A673 (cell line): ENCODE measurements at regions not wholly inside any gene's neighbourhood (a gene's known extent, or its start where the extent isn't known, plus 50 kb on each side); places are given as distances from the start of the nearest gene placed in this dataset.

Experiments
- BruUV-seq: library from RNA; stranded (reverse); fragments of 400-500 nt; replicated peaks from 2 replicates; lab custom pipeline; 2021; lab: Mats Ljungman, UMichigan
- CTCF ChIA-PET: fragments of 300-600 bp; sonication (Branson Sonifier 250); formaldehyde crosslinking; loops from one replicate; lab custom pipeline; 2022; ENCODE audit warnings: antibody characterized with exemption; lab: Charles Lee
- POLR2A ChIA-PET: fragments of 300-600 bp; sonication (Branson Sonifier 250); formaldehyde crosslinking; loops from one replicate; lab custom pipeline; 2022; ENCODE audit warnings: antibody characterized with exemption; ENCODE audit not compliant: low non-redundant PET; lab: Charles Lee
- DNase-seq: peaks from one replicate; pipeline ENCODE4 v3.0.0-alpha.2; 2015; ENCODE audit warnings: low spot score
- H3K27ac ChIP-seq: fragments of 200-600 bp; sonication (generic); 2 replicates; pipeline ENCODE4 v1.5.1; 2016; ENCODE audit warnings: mixed run types, low read depth, mild to moderate bottlenecking, mixed read lengths, antibody characterized with exemption, low read length; ENCODE audit not compliant: poor library complexity, severe bottlenecking
- H3K27me3 ChIP-seq: fragments of 200-600 bp; sonication (generic); replicated peaks from 2 replicates; pipeline ENCODE4 v1.6.1; 2017; ENCODE audit warnings: mixed run types, low read depth, mild to moderate bottlenecking, mixed read lengths, antibody characterized with exemption, low read length; ENCODE audit not compliant: insufficient read depth, poor library complexity
- H3K36me3 ChIP-seq: fragments of 200-600 bp; sonication (generic); 2 replicates; pipeline ENCODE4 v1.6.1; 2016; ENCODE audit warnings: mixed run types, mild to moderate bottlenecking, mixed read lengths, antibody characterized with exemption, low read length; ENCODE audit not compliant: insufficient read depth, poor library complexity, severe bottlenecking
- H3K4me1 ChIP-seq: fragments of 200-600 bp; sonication (generic); 2 replicates; pipeline ENCODE4 v1.6.1; 2017; ENCODE audit warnings: mixed run types, mild to moderate bottlenecking, mixed read lengths, antibody characterized with exemption, low read length; ENCODE audit not compliant: insufficient read depth, poor library complexity, severe bottlenecking
- H3K4me3 ChIP-seq: fragments of 200-600 bp; sonication (generic); 2 replicates; pipeline ENCODE4 v1.5.1; 2016; ENCODE audit warnings: low read depth, mixed run types, mild to moderate bottlenecking, mixed read lengths, low read length; ENCODE audit not compliant: poor library complexity, severe bottlenecking
- H3K9me3 ChIP-seq: fragments of 200-600 bp; sonication (generic); 2 replicates; pipeline ENCODE4 v1.6.1; 2016; ENCODE audit warnings: mixed run types, low read depth, mild to moderate bottlenecking, mixed read lengths, antibody characterized with exemption, low read length; ENCODE audit not compliant: poor library complexity, severe bottlenecking
- CTCF ChIP-seq: fragments of 300-800, 200-600 bp; sonication (generic); conservative IDR thresholded peaks from 2 replicates; pipeline ENCODE4 v1.5.1; 2017; ENCODE audit warnings: low read depth, mild to moderate bottlenecking, antibody characterized with exemption, low read length, moderate library complexity, mixed read lengths
- EZH2 ChIP-seq: fragments of 200-600 bp; sonication (generic); IDR thresholded peaks from 2 replicates; pipeline ENCODE4 v1.6.1; 2017; ENCODE audit warnings: borderline replicate concordance, low read depth, mild to moderate bottlenecking, mixed read lengths, antibody characterized with exemption, low read length; ENCODE audit not compliant: poor library complexity, severe bottlenecking
- intact Hi-C: fragments of 100-400 bp; cut with micrococcal nuclease; formaldehyde crosslinking; loops from one replicate; pipeline ENCODE4 v1.10.0; 2022; ENCODE audit not compliant: unreplicated experiment

DNA sequence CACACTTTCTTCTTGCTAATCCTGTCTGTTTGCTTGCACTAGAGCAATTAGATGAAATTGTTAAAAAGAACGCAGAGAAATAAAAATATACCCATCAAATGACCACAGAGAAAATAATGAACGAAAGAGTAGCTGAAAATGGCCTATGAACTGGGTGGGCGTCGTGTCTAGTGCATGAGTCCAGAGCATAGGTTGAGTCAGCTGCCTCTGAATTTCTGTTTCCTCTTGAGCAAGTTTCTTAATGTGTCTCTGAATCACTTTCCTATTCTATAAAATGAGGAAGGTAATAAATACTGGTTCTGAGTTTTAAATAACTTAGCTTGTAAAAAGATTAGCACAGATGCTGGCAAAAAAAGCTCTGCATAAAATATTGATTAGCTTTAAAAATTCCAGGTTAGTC lies 75.0 kb downstream of the POM121L12 start:
- BruUV-seq = no TSS peak
- TF ChIP-seq EZH2 (no peak), CTCF (no peak)
- no peak overlapping the region for H3K4me3 ChIP-seq
- H3K36me3 ChIP-seq = no peaks in the 10 kb centered on the region
- POLR2A ChIA-PET = no interaction called here
- no peak for DNase-seq
- intact Hi-C loops = no loop called here
- H3K27ac ChIP-seq = no peak overlapping the region
- CTCF ChIA-PET = no interaction called here
- H3K27me3 ChIP-seq = no peaks in the 10 kb centered on the region
- no peaks in the 10 kb centered on the region for H3K4me1 ChIP-seq
- H3K9me3 ChIP-seq = peaks cover 54% of the 10 kb centered on the region

DNA sequence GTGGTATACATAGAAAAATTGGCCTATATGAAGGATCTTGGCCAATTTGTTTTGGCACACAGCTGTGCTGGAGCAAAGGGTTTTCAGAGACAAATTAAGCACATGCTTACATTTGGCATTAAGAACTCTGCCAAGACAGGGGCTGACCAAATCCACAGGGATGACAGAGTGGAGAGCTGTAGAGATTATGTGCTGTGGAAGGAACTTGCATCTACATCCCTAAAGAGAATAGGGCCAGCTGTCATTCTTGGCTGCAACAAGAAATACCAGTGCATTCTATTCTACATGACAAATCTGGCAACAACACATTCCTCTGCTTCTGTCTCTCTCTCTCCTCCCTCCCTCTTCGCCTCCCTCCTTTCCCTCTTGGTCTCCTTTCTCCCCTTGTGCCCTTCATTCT lies 75.6 kb downstream of the POM121L12 start:
- DNase-seq = no peak
- H3K27me3 ChIP-seq = no peaks in the 10 kb centered on the region
- no peak overlapping the region for H3K4me3 ChIP-seq
- H3K27ac ChIP-seq = no peak overlapping the region
- H3K9me3 ChIP-seq = peaks cover 51% of the 10 kb centered on the region
- no peaks in the 10 kb centered on the region for H3K36me3 ChIP-seq
- H3K4me1 ChIP-seq = no peaks in the 10 kb centered on the region
- POLR2A ChIA-PET = no interaction called here
- TF ChIP-seq EZH2 = no peak
- CTCF ChIA-PET = no interaction called here
- intact Hi-C loops = no loop called here
- no TSS peak for BruUV-seq

- Histone ChIP-seq H3K4me3 (no peak overlapping the region), H3K4me1 (no peaks in the 10 kb centered on the region), H3K27ac (no peak overlapping the region), H3K36me3 (no peaks in the 10 kb centered on the region), H3K27me3 (no peaks in the 10 kb centered on the region), H3K9me3 (peaks cover 45% of the 10 kb centered on the region)
- POLR2A ChIA-PET = no interaction called here
- intact Hi-C loops = no loop called here
- no peak for DNase-seq
- CTCF ChIA-PET = no interaction called here
- BruUV-seq = no TSS peak
- TF ChIP-seq CTCF (no peak), EZH2 (no peak)
Measured at GRCh38 chr7:53113424-53113823, 78.0 kb downstream of the POM121L12 start.

- no peak for TF ChIP-seq CTCF
- BruUV-seq = no TSS peak
- Histone ChIP-seq H3K4me3 (no peak overlapping the region), H3K9me3 (peaks cover 17% of the 10 kb centered on the region), H3K36me3 (no peaks in the 10 kb centered on the region), H3K27ac (no peak overlapping the region), H3K27me3 (no peaks in the 10 kb centered on the region), H3K4me1 (no peaks in the 10 kb centered on the region)
- CTCF ChIA-PET = no interaction called here
- intact Hi-C loops = no loop called here
- DNase-seq = no peak
- POLR2A ChIA-PET = no interaction called here
Measured at GRCh38 chr7:53119514-53119941, 84.1 kb downstream of the POM121L12 start.
